ENCODE measurements at regions not wholly inside any gene's neighbourhood (a gene's known extent, or its start where the extent isn't known, plus 50 kb on each side); places are given as distances from the start of the nearest gene placed in this dataset.

DNA sequence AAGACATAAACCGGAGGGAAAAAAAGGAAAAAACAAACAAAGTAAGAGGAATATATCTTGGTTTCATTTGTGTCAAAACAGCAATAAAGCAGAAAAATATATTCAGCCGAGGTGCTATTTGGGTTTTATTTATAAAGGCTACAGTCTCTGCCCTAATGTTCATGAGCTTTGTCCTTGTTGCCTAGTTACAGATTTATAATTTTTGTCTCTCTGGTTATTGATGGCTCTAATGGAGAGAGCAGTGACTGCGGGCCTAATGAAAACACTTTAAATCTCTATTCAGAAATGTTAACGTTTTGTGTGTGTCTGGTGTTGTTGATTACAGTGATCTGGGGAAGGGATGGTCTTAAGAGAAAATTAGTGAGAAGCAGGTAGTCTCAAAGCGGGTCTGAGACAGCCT lies 854.0 kb upstream of the LRRTM1 start:
- Histone ChIP-seq H3K4me3 (ENCODE audit: low read depth in 2 of 2, low read length in 2 of 2) (no peak overlapping the region), H3K27ac (ENCODE audit: low read length) (no peak overlapping the region), H3K27me3 (ENCODE audit: control insufficient read depth, insufficient read depth, low read length) (no peaks in the 10 kb centered on the region), H3K4me1 (ENCODE audit: control insufficient read depth, insufficient read depth, low read length) (no peaks in the 10 kb centered on the region), H3K9me3 (ENCODE audit: control insufficient read depth, insufficient read depth, low read depth, low read length) (no peaks in the 10 kb centered on the region), H3K36me3 (ENCODE audit: control insufficient read depth, insufficient read depth, low read length) (no peaks in the 10 kb centered on the region)
- POLR2A ChIA-PET: no interaction called here
- intact Hi-C loops (cut with micrococcal nuclease; ENCODE audit: unreplicated experiment) (no loop called here), in situ Hi-C loops (cut with HindIII; ENCODE audit: low pct_unique_long_range_greater_than_20kb, low sequenced_read_pairs) (no loop called here)
- no TSS peak for BruUV-seq (replicated peaks)
- TF ChIP-seq SIN3A (IDR thresholded peaks at IDR 0.05; ENCODE audit: borderline replicate concordance, insufficient read depth, low read depth, low read length) (no peak), POLR2AphosphoS5 (IDR thresholded peaks at IDR 0.05; ENCODE audit: low read depth, low read length) (no peak), TCF7L2 (IDR thresholded peaks at IDR 0.05; ENCODE audit: low read depth, low read length) (no peak)
- TF ChIP-seq, protein P1, sequence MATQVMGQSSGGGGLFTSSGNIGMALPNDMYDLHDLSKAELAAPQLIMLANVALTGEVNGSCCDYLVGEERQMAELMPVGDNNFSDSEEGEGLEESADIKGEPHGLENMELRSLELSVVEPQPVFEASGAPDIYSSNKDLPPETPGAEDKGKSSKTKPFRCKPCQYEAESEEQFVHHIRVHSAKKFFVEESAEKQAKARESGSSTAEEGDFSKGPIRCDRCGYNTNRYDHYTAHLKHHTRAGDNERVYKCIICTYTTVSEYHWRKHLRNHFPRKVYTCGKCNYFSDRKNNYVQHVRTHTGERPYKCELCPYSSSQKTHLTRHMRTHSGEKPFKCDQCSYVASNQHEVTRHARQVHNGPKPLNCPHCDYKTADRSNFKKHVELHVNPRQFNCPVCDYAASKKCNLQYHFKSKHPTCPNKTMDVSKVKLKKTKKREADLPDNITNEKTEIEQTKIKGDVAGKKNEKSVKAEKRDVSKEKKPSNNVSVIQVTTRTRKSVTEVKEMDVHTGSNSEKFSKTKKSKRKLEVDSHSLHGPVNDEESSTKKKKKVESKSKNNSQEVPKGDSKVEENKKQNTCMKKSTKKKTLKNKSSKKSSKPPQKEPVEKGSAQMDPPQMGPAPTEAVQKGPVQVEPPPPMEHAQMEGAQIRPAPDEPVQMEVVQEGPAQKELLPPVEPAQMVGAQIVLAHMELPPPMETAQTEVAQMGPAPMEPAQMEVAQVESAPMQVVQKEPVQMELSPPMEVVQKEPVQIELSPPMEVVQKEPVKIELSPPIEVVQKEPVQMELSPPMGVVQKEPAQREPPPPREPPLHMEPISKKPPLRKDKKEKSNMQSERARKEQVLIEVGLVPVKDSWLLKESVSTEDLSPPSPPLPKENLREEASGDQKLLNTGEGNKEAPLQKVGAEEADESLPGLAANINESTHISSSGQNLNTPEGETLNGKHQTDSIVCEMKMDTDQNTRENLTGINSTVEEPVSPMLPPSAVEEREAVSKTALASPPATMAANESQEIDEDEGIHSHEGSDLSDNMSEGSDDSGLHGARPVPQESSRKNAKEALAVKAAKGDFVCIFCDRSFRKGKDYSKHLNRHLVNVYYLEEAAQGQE (IDR thresholded peaks at IDR 0.05; ENCODE audit: insufficient read depth in 1 of 2, low read depth in 2 of 2, low read length in 1 of 2): no peak
- TF ChIP-seq, protein P2, sequence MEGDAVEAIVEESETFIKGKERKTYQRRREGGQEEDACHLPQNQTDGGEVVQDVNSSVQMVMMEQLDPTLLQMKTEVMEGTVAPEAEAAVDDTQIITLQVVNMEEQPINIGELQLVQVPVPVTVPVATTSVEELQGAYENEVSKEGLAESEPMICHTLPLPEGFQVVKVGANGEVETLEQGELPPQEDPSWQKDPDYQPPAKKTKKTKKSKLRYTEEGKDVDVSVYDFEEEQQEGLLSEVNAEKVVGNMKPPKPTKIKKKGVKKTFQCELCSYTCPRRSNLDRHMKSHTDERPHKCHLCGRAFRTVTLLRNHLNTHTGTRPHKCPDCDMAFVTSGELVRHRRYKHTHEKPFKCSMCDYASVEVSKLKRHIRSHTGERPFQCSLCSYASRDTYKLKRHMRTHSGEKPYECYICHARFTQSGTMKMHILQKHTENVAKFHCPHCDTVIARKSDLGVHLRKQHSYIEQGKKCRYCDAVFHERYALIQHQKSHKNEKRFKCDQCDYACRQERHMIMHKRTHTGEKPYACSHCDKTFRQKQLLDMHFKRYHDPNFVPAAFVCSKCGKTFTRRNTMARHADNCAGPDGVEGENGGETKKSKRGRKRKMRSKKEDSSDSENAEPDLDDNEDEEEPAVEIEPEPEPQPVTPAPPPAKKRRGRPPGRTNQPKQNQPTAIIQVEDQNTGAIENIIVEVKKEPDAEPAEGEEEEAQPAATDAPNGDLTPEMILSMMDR (IDR thresholded peaks at IDR 0.05): no peak
- CTCF ChIA-PET: no interaction called here
- ATAC-seq (no peak), DNase-seq (ENCODE audit: low read depth, low spot score) (no peak)

DNA sequence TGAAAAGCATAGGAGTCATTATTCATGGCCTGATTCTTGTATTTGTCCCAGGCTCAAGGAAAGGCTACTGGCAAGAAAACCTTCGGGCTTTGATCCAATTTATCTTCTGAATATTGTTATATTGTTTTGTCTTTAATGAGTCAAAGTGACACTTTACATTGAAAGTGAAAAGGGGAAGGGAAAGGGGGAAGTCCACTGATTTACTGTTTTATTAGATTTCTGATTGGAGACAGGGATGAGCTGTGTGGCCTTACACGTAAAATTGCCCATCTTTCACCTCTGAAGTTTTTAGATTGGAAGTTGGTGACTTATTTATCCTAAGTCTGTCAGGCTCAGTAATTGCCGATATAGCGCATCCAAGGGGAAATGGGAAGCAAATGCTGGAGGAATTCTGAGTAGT lies 843.8 kb upstream of the LRRTM1 start:
- no peak for DNase-seq (ENCODE audit: low read depth, low spot score)
- no TSS peak for BruUV-seq (replicated peaks)
- CTCF ChIA-PET: no interaction called here
- H3K27ac ChIP-seq (ENCODE audit: low read length): no peak overlapping the region
- TF ChIP-seq TCF7L2 (IDR thresholded peaks at IDR 0.05; ENCODE audit: low read depth, low read length) (no peak), POLR2AphosphoS5 (IDR thresholded peaks at IDR 0.05; ENCODE audit: low read depth, low read length) (no peak), SIN3A (IDR thresholded peaks at IDR 0.05; ENCODE audit: borderline replicate concordance, insufficient read depth, low read depth, low read length) (no peak)
- TF ChIP-seq, protein P1 (IDR thresholded peaks at IDR 0.05; ENCODE audit: insufficient read depth in 1 of 2, low read depth in 2 of 2, low read length in 1 of 2): no peak
- TF ChIP-seq, protein P2 (IDR thresholded peaks at IDR 0.05): no peak
- H3K4me3 ChIP-seq (ENCODE audit: low read depth in 2 of 2, low read length in 2 of 2): no peak overlapping the region
- no peaks in the 10 kb centered on the region for H3K9me3 ChIP-seq (ENCODE audit: control insufficient read depth, insufficient read depth, low read depth, low read length)
- no peaks in the 10 kb centered on the region for H3K27me3 ChIP-seq (ENCODE audit: control insufficient read depth, insufficient read depth, low read length)
- POLR2A ChIA-PET: no interaction called here
- no peaks in the 10 kb centered on the region for H3K4me1 ChIP-seq (ENCODE audit: control insufficient read depth, insufficient read depth, low read length)
- in situ Hi-C loops (cut with HindIII; ENCODE audit: low pct_unique_long_range_greater_than_20kb, low sequenced_read_pairs): no loop called here
- no peak for ATAC-seq
- intact Hi-C loops (cut with micrococcal nuclease; ENCODE audit: unreplicated experiment): no loop called here
- no peaks in the 10 kb centered on the region for H3K36me3 ChIP-seq (ENCODE audit: control insufficient read depth, insufficient read depth, low read length)

Data from Panc1 (cell line).